ENCODE measurements at regions not wholly inside any gene's neighbourhood (a gene's known extent, or its start where the extent isn't known, plus 50 kb on each side); places are given as distances from the start of the nearest gene placed in this dataset.

GRCh38 chrX:68917799-68918198 lies 89.0 kb downstream of the EFNB1 start:
- no peak overlapping the region for H3K4me3 ChIP-seq (ENCODE audit: low read depth in 2 of 2, low read length in 2 of 2)
- H3K27ac ChIP-seq (ENCODE audit: low read length), result no peak overlapping the region
- intact Hi-C loops (cut with micrococcal nuclease; ENCODE audit: unreplicated experiment) (no loop called here), in situ Hi-C loops (cut with HindIII; ENCODE audit: low pct_unique_long_range_greater_than_20kb, low sequenced_read_pairs) (no loop called here)
- ATAC-seq (no peak), DNase-seq (ENCODE audit: low read depth, low spot score) (no peak)
- POLR2A ChIA-PET, result no interaction called here
- no peaks in the 10 kb centered on the region for H3K4me1 ChIP-seq (ENCODE audit: control insufficient read depth, insufficient read depth, low read length)
- no peaks in the 10 kb centered on the region for H3K27me3 ChIP-seq (ENCODE audit: control insufficient read depth, insufficient read depth, low read length)
- H3K36me3 ChIP-seq (ENCODE audit: control insufficient read depth, insufficient read depth, low read length), result no peaks in the 10 kb centered on the region
- no TSS peak for BruUV-seq (replicated peaks)
- TF ChIP-seq POLR2AphosphoS5 (IDR thresholded peaks at IDR 0.05; ENCODE audit: low read depth, low read length) (no peak), SIN3A (IDR thresholded peaks at IDR 0.05; ENCODE audit: borderline replicate concordance, insufficient read depth, low read depth, low read length) (no peak), CTCF (IDR thresholded peaks at IDR 0.05) (no peak), TCF7L2 (IDR thresholded peaks at IDR 0.05; ENCODE audit: low read depth, low read length) (no peak), REST (IDR thresholded peaks at IDR 0.05; ENCODE audit: insufficient read depth in 1 of 2, low read depth in 2 of 2, low read length in 1 of 2) (no peak)
- CTCF ChIA-PET, result no interaction called here
- no peaks in the 10 kb centered on the region for H3K9me3 ChIP-seq (ENCODE audit: control insufficient read depth, insufficient read depth, low read depth, low read length)

DNA sequence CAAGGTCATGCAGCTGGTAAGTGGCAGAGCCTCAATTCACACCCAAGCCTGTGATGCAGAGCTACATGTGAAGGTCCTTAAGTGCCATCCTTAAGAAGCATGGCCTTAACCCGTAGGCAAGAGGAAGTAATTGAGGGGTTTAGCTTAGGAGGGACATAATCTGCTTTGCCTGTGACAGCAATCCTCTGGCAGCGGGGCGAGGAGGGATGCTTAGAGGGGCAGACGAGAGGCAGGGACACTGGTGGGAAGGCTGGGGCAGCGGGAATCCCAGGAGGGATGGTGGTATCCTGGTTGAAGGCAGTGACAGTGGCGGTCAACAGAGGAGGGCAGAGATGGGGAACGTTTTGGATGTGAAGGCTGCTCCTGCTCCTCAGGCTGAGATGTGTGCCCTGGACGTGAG lies 88.1 kb downstream of the EFNB1 start:
- H3K9me3 ChIP-seq (ENCODE audit: control insufficient read depth, insufficient read depth, low read depth, low read length), result no peaks in the 10 kb centered on the region
- intact Hi-C loops (cut with micrococcal nuclease; ENCODE audit: unreplicated experiment) (no loop called here), in situ Hi-C loops (cut with HindIII; ENCODE audit: low pct_unique_long_range_greater_than_20kb, low sequenced_read_pairs) (no loop called here)
- H3K27ac ChIP-seq (ENCODE audit: low read length), result no peak overlapping the region
- no peak for TF ChIP-seq REST (IDR thresholded peaks at IDR 0.05; ENCODE audit: insufficient read depth in 1 of 2, low read depth in 2 of 2, low read length in 1 of 2)
- no peaks in the 10 kb centered on the region for H3K27me3 ChIP-seq (ENCODE audit: control insufficient read depth, insufficient read depth, low read length)
- CTCF ChIA-PET, result no interaction called here
- no peaks in the 10 kb centered on the region for H3K36me3 ChIP-seq (ENCODE audit: control insufficient read depth, insufficient read depth, low read length)
- no TSS peak for BruUV-seq (replicated peaks)
- POLR2A ChIA-PET, result no interaction called here
- ATAC-seq (no peak), DNase-seq (ENCODE audit: low read depth, low spot score) (no peak)
- H3K4me1 ChIP-seq (ENCODE audit: control insufficient read depth, insufficient read depth, low read length), result no peaks in the 10 kb centered on the region
- H3K4me3 ChIP-seq (ENCODE audit: low read depth in 2 of 2, low read length in 2 of 2), result no peak overlapping the region
